ENCODE measurements at regions not wholly inside any gene's neighbourhood (a gene's known extent, or its start where the extent isn't known, plus 50 kb on each side); places are given as distances from the start of the nearest gene placed in this dataset.
A peak's percentile ranks its signal among the peaks of the same experiment; 100 is the strongest.

DNA sequence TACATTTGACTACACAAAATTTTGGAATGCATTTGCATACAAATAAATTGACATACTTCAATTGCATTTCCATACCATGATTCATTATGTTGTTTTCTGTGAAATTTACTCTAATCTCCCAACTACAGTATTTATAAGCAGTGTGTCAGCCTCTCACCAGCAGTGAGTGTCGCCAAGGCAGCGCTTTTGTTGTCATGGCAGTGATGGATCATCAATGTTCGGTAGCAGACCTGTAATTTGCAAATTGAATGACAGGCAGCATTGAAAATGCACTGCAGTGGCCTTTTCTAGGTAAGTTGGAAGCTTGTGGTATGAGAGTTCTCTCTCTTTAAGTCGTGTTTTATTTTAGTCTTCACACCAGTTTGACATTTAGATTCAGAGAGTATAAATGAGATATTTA is 534.1 kb downstream of the PCDH17 start:
- no peak for TF ChIP-seq JUND (IDR thresholded peaks at IDR 0.05; ENCODE audit: low read depth)
- no peak for DNase-seq (ENCODE audit: low read depth in 1 of 2, low spot score in 1 of 2)
- in situ Hi-C loops (cut with HindIII; ENCODE audit: low pct_unique_long_range_greater_than_20kb, low sequenced_read_pairs), result no loop called here

DNA sequence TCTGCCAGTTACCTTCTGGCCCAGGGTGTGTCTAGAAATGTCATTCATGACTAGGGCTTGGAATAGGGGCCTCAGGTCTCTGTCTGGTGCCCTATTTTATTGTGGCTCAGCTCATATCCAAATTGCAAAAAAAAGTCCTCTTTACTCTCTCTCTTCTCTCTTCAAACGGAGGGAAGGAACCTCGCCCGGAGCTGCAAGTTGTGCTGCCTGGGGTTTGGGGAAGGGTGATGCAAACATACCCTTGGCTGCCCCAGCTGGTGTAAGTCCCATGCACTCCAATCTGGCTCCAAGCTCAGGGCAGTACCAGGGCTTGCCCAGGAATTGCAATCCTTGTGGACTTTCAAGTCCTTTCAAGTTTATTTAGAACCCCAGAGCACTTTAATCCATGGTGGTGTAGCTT is 549.6 kb downstream of the PCDH17 start:
- no peak for DNase-seq (ENCODE audit: low read depth in 1 of 2, low spot score in 1 of 2)
- no peak for TF ChIP-seq JUND (IDR thresholded peaks at IDR 0.05; ENCODE audit: low read depth)
- in situ Hi-C loops (cut with HindIII; ENCODE audit: low pct_unique_long_range_greater_than_20kb, low sequenced_read_pairs), result no loop called here

DNA sequence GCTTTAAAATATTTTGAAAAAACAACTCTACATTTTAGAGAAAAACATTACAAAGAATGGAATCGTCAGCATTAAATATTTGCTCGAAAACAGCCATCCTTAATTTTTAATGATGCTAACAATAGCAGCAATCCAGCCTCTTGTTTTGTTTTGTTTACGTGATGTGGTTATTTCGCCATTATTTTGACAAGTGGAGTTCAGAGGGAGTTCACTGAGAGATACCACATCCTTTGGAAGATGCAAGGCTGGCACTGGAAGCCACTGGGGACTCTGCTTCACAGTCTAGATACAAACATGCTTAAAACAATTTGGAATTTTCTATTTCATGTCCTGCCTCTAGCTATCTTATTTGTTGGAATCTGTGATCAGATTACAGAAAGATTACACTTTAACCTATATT is 556.3 kb downstream of the PCDH17 start:
- in situ Hi-C loops (cut with HindIII; ENCODE audit: low pct_unique_long_range_greater_than_20kb, low sequenced_read_pairs), result no loop called here
- TF ChIP-seq JUND (IDR thresholded peaks at IDR 0.05; ENCODE audit: low read depth), result no peak

GRCh38 chr13:58190577-58190976 is 559.0 kb downstream of the PCDH17 start:
- TF ChIP-seq JUND (IDR thresholded peaks at IDR 0.05; ENCODE audit: low read depth), result no peak
- DNase-seq (ENCODE audit: low read depth in 1 of 2, low spot score in 1 of 2), result no peak
- in situ Hi-C loops (cut with HindIII; ENCODE audit: low pct_unique_long_range_greater_than_20kb, low sequenced_read_pairs), result no loop called here

More for the DNA sequence above, 556.3 kb downstream of the PCDH17 start:
- DNase-seq (ENCODE audit: low read depth in 1 of 2, low spot score in 1 of 2), result no peak

DNA sequence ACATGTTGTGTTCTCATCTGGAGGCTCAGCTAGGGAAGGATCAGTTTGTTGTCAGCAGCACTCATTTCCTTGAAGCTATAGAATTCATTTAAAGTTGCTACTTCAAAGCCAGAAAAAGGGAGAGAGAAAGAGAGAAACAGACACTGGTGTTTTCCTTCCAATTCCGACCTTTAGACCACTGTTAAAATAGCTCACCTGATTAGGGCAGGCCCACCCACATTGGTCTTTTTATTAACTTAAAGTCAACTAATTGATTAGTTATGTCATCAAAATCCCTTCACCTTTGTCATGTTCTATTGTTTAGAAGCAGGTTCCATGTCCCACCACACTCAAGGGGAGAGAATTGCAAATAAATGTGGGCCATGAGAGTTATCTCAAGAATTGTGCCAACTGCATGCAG is 560.2 kb downstream of the PCDH17 start:
- DNase-seq (ENCODE audit: low read depth in 1 of 2, low spot score in 1 of 2), result no peak
- in situ Hi-C loops (cut with HindIII; ENCODE audit: low pct_unique_long_range_greater_than_20kb, low sequenced_read_pairs), result no loop called here
- no peak for TF ChIP-seq JUND (IDR thresholded peaks at IDR 0.05; ENCODE audit: low read depth)

DNA sequence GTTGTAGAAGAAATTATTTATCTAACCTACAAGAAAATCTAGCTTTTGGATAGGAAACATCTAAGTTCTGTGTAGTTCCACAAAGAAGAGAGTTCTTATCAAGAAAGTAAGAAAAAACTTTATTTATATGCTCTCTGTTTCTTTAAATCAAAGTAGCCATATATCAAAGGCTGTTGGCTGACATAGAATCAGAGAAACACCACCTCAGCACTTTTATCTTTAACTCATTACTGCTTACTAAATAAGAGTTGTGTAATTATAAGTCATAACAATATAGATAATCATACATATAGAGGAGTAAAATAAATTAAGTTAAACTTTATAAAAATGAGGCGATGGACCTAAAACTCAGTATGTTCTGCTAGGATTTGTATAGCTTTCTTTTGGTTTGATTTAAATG is 570.6 kb downstream of the PCDH17 start:
- no peak for DNase-seq (ENCODE audit: low read depth in 1 of 2, low spot score in 1 of 2)
- in situ Hi-C loops (cut with HindIII; ENCODE audit: low pct_unique_long_range_greater_than_20kb, low sequenced_read_pairs), result no loop called here
- no peak for TF ChIP-seq JUND (IDR thresholded peaks at IDR 0.05; ENCODE audit: low read depth)

GRCh38 chr13:58207501-58207900 is 576.0 kb downstream of the PCDH17 start:
- DNase-seq (ENCODE audit: low read depth in 1 of 2, low spot score in 1 of 2), result no peak
- TF ChIP-seq JUND (IDR thresholded peaks at IDR 0.05; ENCODE audit: low read depth), result no peak
- in situ Hi-C loops (cut with HindIII; ENCODE audit: low pct_unique_long_range_greater_than_20kb, low sequenced_read_pairs), result no loop called here

- in situ Hi-C loops (cut with HindIII; ENCODE audit: low pct_unique_long_range_greater_than_20kb, low sequenced_read_pairs), result no loop called here
- no peak for TF ChIP-seq JUND (IDR thresholded peaks at IDR 0.05; ENCODE audit: low read depth)
- DNase-seq (ENCODE audit: low read depth in 1 of 2, low spot score in 1 of 2), result no peak
Observed at GRCh38 chr13:58235454-58235853, 603.9 kb downstream of the PCDH17 start.

GRCh38 chr13:58238972-58239773 is 607.6 kb downstream of the PCDH17 start:
- in situ Hi-C loops (cut with HindIII; ENCODE audit: low pct_unique_long_range_greater_than_20kb, low sequenced_read_pairs), result no loop called here
- peak in 1 of 2 experiments; percentile 42 for DNase-seq (ENCODE audit: low read depth in 1 of 2, low spot score in 1 of 2)
- TF ChIP-seq JUND (IDR thresholded peaks at IDR 0.05; ENCODE audit: low read depth), result no peak

- DNase-seq (ENCODE audit: low read depth in 1 of 2, low spot score in 1 of 2), result peak in 1 of 2 experiments; percentile 5
- TF ChIP-seq JUND (IDR thresholded peaks at IDR 0.05; ENCODE audit: low read depth), result no peak
- in situ Hi-C loops (cut with HindIII; ENCODE audit: low pct_unique_long_range_greater_than_20kb, low sequenced_read_pairs), result no loop called here
Observed at GRCh38 chr13:58239774-58240268, 608.3 kb downstream of the PCDH17 start.

DNA sequence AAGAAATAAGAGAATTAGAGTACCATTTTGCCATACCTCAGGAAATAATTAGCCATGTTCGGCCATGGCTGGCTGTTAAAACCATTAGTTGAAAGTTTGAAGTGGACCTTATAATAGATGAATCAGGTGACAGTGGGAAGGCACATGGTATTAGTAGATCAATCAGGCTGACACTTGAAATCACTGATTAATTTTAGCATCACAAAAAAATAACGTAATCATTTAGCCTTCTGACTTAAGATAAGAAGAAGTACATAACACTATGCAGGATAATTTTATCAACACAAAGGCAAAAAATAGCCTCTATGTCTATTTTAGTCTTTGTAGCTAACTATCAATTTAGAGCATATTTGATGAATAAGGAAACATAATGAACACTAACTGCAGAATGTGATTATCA is 615.5 kb downstream of the PCDH17 start:
- no peak for TF ChIP-seq JUND (IDR thresholded peaks at IDR 0.05; ENCODE audit: low read depth)
- in situ Hi-C loops (cut with HindIII; ENCODE audit: low pct_unique_long_range_greater_than_20kb, low sequenced_read_pairs), result no loop called here
- DNase-seq (ENCODE audit: low read depth in 1 of 2, low spot score in 1 of 2), result no peak

DNA sequence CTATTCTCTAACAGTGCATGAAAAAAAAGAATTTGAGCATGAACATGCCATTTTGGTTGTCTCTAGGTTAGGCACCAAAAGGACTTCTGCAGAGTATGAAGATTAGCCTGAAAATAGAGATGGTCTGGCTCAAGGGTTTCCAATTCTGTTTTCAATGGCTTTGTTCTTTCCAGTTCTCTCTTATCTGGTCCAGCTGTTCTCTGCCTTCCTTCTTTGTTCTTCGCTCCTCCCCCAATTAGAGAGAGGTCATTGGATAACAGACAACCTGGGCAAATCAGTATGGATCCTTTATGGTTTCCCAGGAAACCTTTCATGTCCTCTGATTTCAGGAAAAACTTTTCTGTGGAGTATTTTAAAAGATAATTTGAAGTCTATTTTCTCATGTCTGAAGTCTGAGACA is 623.4 kb downstream of the PCDH17 start:
- TF ChIP-seq JUND (IDR thresholded peaks at IDR 0.05; ENCODE audit: low read depth), result no peak

DNA sequence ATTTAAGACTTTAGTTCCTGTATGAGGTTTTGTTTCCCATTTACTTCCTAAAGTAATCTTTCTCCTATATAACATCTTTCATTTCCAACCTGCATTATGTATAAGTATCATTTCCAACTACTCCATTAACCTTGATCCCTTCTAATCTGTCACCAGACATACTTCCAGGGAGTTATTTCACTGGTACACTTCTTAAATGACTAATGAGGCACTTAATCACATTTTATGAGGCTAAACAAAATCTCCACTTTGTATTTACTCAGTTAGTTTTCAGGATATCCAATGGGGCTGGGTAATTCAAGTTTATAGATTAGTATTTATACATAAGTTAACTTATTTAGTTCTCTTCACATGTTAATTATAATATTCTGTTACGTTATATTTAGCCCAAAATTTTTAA is 634.7 kb downstream of the PCDH17 start:
- in situ Hi-C loops (cut with HindIII; ENCODE audit: low pct_unique_long_range_greater_than_20kb, low sequenced_read_pairs), result no loop called here

More for the DNA sequence above, 623.4 kb downstream of the PCDH17 start:
- in situ Hi-C loops (cut with HindIII; ENCODE audit: low pct_unique_long_range_greater_than_20kb, low sequenced_read_pairs), result no loop called here
- no peak for DNase-seq (ENCODE audit: low read depth in 1 of 2, low spot score in 1 of 2)

More for the DNA sequence above, 634.7 kb downstream of the PCDH17 start:
- DNase-seq (ENCODE audit: low read depth in 1 of 2, low spot score in 1 of 2), result no peak
- TF ChIP-seq JUND (IDR thresholded peaks at IDR 0.05; ENCODE audit: low read depth), result no peak

Measured in T47D (cell line).